Esophagus muscularis mucosa (tissue), 3 donors: ENCODE measurements at regions not wholly inside any gene's neighbourhood (a gene's known extent, or its start where the extent isn't known, plus 50 kb on each side); places are given as distances from the start of the nearest gene placed in this dataset.

Experiments
- CTCF ChIP-seq, 3 experiments: fragments of 200-600 bp in 2 of 3; fragments of 450-650 bp in 1 of 3; sonication (generic) in 2 of 3; IDR thresholded peaks; one replicate each; pipeline ENCODE4 v1.5.1; 2017 to 2019; ENCODE audit warnings: antibody characterized with exemption in 3 of 3, mild to moderate bottlenecking in 2 of 3, moderate library complexity in 1 of 3
- POLR2A ChIP-seq: fragments of 450-650 bp; IDR thresholded peaks from one replicate; pipeline ENCODE4 v1.6.1; 2017; ENCODE audit warnings: antibody characterized with exemption, moderate library complexity, mild to moderate bottlenecking, low read depth
- POLR2AphosphoS5 ChIP-seq, 2 donors: sonication (generic); formaldehyde crosslinking; IDR thresholded peaks; one replicate each; pipeline ENCODE4 v1.6.1; 2017; ENCODE audit warnings: antibody characterized with exemption in 2 of 2

DNA sequence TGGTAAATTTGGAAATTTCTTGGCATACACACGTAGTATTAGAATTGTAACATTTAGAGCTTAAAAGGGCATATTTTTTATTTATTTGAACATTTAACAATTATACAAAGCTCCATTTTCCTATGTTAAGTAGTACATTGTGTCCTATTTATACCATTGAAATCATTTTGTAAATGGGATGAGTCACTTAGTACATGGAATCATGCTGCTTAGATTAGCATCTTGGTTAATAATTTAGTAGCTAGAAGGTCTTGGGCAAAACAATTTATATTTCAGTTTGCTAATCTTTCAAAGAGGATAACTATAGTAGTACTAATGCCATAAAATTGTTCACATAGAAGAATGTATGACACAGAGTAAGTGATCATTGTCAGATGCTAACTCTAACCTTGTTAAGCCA, 450.1 kb upstream of the LUZP2 start:
- TF ChIP-seq POLR2A (no peak), POLR2AphosphoS5 (IDR thresholded peaks at IDR 0.05) (no peak), CTCF (IDR thresholded peaks at IDR 0.05) (no peak)
